GM04503 (cell line): ENCODE measurements at regions not wholly inside any gene's neighbourhood (a gene's known extent, or its start where the extent isn't known, plus 50 kb on each side); places are given as distances from the start of the nearest gene placed in this dataset.
"Not testable (repeated sequence)": the region's sequence is repeated elsewhere in the genome, so short reads cannot be mapped to it uniquely, and the experiment has no call there.

Source experiments
- DNase-seq: peaks from one replicate; pipeline ENCODE4 v3.0.0-alpha.2; 2012; ENCODE audit warnings: low read depth

DNA sequence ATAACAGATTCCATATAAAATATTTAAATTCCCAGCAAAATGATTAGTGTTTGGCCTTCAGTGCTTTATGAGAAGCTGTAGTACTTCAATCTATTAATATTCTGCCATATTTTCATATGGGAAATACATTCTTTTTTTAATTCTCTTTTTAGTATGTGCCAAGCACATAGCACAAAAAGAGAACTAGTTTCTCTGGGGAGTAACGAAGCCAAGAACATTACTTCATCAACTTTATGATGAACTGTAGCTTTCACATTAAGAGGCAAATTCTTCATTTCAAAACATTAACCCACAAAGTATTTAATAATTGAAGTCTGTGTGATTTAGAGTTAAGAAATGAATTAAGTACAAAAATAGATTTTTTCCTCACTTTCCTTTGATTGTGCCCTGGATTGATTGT is 281.0 kb upstream of the EYS start:
- DNase-seq: no peak

DNA sequence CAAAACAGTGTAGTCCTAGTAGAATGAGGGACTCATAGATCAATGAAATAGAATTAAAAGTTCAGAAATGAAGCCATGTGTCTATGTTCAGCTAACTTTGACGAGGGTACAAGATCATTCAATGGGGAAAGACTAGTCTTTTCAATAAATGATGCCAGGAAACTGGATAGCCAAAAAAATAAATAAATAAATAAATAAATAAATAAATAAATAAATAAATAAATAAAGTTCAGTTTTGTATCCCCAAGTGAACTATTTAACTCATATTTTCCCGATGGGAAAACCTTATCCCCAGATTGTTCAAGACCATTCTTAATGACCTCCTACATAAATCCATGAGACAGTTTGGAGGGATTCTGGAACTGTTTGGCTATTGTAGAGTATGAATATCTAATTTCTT is 277.1 kb upstream of the EYS start:
- no peak for DNase-seq

DNA sequence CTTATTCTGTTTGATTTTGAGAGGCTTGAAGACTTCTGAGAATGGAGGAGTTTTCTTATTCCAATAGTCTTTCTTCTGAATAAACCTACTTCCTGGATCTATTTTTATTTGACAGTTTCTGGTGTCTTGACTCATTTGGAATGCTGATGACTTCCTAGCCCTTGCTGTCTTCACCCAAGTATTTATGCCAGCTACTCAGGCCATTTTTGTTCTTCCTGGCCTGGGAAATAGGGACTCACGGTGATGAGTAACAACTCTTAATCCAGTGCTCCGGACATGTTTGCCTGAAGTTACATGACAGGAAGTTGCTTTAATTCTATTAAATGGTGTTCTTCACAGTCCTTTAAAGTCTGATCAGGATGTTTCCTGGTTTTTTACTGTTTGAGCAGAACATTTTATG is 272.1 kb upstream of the EYS start:
- peak; percentile 47 for DNase-seq

DNA sequence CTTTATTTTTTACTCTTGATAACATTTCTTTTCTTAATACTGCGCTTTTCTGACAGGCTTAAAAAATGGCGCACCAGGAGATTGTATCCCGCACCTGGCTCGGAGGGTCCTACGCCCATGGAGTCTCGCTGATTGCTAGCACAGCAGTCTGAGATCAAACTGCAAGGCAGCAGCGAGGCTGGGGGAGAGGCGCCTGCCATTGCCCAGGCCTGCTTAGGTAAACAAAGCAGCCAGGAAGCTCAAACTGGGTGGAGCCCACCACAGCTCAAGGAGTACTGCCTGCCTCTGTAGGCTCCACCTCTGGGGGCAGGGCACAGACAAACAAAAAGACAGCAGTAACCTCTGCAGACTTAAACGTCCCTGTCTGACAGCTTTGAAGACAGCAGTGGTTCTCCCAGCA is 264.2 kb upstream of the EYS start:
- DNase-seq: not testable (repeated sequence)

DNA sequence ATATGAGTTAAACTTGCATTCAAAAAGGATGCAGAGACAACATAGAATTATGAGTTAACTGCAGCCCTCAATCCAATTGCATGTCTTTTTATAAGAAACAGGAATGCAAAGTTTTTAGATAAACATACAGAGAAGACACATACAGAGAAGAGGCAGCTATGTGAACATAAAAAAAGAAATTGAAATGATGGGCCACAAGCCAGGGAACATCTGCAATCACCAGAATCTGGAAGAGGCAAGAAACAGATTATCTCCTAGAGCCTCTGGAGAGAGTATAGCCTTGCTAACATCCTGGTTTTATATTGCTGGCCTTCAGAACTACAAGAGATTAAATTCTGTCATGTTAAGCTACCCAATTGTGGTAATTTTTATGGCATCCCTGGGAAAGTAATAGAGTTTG is 257.2 kb upstream of the EYS start:
- DNase-seq: no peak

DNA sequence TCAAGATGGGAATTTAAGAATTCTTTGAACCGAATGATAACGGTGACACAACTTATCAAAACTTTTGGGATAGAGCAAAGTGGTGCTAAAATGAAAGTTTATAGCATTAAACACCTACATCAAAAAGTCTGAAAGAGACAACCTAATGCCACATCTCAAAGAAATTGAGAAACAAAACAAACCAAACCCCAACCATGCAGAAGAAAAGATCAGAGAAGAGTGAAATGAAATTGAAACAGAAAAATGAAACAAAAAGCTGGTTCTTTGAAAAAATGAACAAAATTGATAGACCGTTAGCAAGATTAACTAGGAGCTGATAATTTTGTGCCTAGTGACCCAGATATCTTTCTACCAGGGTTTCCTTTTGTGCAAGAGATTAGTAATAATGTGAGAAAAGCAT is 248.0 kb upstream of the EYS start:
- no peak for DNase-seq

DNA sequence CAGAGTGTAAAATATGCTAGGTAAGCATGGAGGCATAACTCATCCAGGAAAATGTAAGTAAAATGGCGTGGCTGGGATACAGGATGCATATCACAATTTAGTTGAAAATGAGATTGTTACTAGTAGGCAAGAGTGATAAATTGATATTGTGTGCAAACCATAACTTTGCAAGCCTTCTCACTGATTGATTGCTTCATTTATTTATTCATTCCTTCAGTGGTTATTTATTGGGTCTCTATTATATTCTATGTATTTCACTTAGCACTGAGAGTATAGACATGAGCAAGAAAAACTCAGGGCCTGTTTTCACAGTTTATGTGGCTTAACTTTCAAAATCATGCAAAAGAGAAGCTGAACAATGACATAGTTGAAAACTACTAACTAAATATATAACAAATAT is 241.0 kb upstream of the EYS start:
- no peak for DNase-seq

DNA sequence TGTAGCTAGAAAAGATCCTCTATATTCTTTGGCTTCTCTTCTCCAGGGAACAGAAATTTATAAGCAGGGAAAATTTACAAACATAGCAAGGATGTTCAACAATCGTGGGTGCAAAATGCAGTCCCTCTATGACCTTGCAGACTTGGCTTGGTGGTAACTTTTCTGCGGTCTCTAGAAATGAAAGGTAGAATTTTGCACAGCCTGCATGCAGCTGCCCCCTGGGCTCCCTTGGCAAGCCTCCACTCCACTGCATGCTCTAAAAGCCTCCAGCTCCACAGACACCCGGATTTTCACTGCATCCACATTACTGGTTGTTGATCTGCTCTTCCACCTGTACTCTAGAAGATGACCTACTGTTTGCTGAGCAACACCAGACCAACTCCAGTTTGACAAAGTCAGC is 236.5 kb upstream of the EYS start:
- DNase-seq: no peak

DNA sequence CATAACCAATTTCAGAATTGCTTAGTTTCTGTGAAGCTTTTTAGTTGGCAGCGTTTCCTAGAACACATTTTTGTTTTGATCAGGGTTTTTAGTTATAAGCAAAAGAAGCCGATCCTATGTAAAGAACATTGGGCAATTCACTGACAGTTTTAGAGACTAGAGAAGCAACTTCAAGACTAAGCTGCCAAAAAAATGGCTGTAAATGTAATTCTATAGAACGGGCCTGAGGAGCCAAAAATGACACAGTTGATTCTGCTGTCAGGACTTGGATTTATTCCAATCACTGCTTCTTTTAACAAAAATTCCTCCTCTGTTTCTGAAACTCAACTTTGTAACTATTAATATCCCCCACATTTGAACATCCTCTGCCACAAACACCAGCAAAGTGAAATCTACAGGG is 236.0 kb upstream of the EYS start:
- DNase-seq: no peak

DNA sequence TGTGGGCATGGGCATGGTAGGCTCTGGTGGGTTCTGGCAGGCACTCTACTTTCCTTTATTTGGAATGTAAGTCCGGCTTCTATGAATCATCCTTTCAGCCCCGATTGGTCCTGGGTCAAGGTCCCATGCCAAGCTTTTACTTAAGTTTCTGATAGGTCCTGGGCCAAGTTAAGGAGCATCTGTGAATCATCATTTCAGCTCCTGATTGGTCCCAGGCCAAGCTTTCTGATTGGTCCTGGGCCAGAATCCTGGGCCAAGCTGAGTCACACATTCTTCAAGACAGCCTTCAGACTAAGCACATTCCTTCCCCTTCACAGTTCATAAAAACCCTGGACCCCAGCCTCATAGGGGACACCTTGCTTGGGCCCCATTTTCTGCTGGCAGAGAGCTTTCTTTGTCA is 231.0 kb upstream of the EYS start:
- DNase-seq: no peak

DNA sequence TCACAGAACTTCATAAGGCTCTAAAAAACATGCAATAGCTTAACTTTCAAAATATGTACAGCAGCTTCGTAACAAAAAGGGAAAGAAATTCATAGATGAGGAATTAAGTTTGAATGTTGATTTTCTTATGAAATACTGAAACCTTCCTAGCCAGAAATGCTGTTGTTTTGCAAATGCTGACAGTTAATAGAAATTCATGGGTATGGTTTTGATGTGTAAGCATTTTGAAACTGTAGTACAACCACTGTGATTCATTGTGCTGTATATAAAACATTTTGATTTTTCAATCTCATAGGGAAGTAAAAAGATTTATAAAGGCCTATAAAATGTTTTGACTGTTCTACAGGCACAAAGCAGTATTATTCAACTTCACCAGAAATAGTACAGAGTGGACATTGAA is 228.4 kb upstream of the EYS start:
- DNase-seq: no peak

DNA sequence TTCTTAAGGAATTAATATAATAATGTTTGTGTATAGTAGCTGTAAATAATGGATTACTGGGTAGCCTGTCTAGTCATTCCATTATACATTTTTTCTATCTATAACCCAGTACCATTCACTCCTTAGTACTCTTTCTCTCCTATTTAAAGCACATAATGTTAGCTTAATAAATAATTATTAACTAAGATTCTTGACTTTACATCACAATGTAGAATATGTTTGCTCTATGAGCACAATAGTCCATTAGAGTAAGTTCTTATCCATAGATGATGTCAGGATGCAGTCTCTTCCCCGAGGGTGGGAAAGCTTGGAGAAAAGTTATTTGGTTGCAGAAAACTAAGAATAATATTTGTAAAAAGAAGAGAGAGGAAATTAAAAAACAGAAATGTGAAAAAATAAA is 226.4 kb upstream of the EYS start:
- DNase-seq: no peak

DNA sequence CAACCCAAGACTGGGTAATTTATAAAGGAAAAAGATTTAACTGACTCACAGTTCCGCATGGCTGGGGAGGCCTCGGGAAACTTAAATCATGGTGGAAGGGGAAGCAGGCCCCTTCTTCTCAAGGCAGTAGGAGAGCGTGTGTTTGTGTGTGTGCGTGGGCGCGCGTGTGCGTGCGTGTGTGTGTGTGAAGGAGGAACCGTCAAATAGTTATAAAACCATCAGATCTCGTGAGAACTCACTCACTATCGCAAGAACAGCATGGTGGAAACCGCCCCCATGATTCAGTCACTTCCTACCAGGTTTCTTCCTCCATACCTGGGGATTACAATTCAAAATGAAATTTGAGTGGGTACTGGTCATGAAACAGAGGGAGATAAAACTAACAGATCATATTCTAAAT is 220.1 kb upstream of the EYS start:
- no peak for DNase-seq

DNA sequence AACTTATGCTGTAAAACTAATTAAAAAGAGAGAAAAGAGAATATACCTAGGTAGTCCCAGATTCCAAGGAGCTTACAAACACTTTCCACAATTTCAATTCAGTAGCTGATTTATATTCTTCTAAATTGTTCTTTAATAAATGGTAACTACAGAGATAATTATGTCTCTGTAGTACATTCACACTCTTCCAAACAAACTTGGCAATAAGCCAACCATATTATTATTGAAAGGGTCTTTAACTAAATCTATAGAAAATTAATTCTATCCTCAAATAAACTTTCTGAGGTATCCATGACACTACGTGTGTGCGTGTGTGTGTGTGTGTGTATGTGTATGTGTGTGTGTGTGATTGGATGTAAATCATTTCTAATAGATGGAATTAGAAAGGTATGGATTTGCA is 217.4 kb upstream of the EYS start:
- DNase-seq: no peak

DNA sequence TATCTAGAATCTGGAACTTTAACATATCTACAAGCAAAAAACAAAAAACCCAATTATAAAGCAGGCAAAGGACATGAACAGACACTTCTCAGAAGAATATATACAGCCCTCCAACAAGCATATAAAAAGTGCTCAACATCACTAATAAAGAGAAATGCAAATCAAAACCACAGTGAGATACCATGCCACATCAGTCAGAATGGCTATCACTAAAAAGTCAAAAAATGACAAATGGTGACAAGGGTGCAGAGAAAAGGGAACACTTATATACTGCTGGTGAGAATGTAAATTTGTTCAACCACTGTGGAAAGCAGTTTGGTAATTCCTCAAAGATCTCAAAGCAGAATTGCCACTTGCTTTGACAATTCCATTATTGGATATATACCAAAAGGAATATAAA is 215.0 kb upstream of the EYS start:
- no peak for DNase-seq

DNA sequence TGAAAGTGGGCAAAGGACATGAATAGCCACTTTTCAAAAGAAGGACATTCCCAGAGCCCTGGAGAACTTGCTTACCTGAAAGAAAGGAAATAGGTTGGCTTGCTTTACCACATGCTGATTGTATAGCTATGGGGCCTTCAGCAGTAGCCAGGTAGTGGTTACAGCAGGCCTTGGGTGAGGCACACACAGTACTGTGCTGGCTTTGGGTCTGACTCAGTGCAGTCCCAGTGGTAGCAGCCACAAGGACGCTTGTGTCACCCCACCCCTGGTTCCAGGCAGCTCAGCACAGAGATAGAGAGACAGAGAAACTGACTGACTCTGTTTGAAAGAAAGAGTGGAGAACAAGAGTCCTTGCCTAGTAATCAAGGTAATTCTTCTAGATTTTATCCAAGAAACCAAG is 201.0 kb upstream of the EYS start:
- DNase-seq: no peak

DNA sequence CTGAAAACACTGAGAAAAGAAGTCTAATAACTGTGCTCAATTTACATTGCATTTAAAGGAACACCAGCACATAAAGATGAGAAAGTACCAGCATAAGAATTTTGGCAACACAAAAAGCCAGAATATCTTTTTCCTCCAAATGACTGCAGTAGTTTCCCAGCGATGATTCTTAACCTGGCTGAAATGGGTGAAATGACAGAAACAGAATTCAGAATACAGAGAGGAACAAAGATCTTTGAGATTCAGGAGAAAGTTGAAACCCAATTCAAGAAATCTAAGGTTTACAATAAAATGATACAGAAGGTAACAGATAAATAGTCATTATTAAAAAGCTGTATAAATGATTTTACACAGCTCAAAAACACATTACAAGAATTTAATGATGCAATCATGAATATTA is 197.0 kb upstream of the EYS start:
- DNase-seq: no peak

DNA sequence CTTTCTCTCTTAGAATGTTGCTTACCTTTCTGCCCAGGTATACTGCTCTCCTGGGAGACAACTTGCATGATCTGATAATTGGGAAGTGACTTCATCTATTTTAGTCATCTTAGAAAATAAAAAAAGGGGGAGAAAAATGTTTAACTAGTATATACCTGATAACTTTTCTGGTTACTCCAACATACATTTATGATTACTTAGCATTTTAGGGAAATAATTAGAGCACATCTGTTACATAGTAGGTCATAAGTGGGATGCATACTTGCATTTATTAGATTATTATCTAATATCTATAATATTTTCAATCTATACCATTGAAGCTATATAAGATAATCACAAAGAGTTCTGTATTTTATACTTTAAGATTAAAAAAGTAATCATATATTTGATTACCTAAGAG is 193.9 kb upstream of the EYS start:
- no peak for DNase-seq

DNA sequence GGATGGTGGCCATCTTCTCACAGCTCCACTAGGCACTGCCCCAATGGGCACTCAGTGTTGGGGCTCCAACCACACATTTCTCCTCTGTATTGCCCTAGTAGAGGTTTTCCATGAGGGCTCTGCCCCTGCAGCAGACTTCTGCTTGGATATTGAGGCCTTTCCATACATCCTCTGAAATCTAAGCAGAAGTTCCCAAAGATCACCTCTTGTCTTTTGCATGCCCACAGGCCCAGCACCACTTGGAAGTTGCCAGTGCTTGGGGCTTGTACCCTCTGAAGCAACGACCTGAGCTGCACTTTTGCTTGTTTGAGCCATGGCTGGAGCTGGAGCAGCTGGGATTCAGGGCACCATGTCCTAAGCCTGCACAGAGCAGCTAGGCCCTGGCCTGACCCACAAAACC is 189.1 kb upstream of the EYS start:
- DNase-seq: no peak

DNA sequence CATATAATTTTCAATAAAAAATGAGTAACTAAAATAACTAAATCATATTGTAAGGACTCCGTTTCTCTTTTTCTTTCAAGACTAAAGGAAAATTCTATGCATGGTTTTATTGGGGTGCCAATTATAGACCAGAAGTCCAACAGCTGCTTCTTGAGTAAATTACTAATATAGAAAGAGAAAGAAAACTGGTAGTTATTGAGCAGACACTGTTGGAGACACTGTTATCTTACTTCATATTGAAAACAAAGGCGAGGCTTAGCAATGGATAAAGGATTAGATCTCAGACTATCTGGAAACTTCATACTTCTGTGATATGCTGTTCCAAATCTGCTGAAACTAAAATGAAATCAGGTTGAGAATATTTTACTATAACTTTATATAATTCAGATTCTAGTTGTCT is 169.6 kb upstream of the EYS start:
- DNase-seq: no peak

DNA sequence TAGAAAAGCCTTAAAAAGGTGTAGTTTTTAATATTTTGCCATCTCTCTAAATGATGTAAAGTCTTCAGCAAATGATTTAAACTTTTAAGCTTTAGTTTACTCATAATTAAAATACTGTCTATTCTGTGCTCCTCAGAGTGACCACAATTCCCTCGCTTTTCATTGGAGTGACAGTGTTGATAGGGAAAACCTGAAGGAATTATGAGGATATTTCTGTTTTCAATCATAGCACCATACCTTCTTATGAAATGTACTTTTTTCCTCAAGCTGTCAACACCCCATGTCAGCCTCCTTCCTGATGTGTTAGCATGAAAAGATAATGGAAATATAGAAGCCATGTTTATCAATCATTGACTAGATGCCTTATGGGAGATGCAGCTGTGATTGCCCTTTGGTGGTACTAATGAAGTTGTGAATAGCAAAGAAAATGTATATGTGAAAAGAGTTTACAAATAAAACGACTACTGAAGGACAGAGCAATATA is 145.4 kb upstream of the EYS start:
- no peak for DNase-seq

DNA sequence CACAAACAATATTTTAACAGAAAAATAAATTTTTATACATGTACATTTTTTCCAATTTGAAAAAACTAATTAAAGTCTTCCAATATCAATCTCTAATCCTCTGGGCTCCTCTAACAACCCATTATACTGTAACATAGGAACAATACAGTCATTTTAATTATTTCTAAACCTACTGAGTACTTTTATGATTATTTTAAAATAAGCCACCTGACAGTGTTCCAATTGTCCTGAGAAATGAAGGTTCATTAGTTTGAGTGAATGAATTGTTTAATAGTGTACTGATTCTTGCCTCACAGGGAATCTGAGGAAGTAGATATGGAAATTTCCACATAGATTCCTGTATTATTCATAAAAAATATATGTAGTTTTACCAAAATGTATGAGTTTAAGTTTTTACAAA is 123.1 kb upstream of the EYS start:
- no peak for DNase-seq

DNA sequence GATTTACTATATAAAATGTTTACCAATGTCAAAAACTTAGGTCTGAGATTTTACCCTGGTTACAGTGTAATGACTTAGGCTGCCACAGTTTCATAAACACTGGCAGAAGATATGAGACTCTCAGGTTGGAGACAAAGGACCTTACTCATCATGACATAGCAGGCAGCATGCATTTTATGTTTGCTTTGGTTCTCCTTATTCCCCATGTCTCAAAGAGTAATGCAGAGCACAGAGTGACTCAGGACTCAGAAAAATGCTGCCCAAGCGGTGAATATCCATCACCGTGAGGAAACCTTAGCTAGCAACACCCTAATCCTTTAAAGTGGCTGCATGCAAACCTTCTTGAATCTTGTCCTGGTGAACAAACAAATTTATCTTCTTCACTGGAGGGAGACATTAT is 112.1 kb upstream of the EYS start:
- DNase-seq: no peak

DNA sequence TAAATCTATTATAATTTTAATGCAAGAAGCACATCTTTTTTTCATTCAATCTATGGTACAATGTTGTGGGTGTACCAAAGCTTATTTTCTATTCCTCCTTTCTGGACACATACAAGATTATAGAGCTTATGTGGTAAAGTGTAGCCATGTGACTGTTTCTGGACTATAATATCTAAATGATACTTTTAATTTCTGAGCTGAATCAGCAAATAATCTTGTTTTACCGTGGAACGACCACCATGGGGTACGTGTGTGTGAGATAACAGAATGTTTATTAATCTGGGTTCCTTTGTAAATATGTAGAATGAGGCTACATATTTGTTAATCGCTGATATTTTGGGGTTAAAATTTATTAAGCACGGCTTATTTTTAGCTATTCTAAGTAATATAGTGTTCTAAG is 111.5 kb upstream of the EYS start:
- DNase-seq: no peak

DNA sequence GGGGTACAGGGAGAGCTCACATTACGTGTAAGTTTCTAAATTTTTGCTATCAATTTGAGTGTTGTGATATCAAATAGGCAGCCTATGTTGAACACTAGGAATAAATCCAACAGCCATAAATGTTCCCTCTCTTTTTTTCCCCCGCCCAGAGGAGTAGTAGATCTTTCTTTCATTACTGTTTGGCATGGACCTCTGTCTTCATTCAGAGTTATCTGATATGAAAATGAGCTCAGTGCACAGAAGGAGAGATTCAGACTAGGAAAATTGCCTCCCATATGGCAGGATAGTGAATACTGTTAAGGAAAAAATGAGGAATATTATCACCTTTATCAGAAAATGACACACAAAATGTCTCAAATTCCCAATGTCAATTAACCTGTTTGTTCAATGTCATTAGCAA is 110.0 kb upstream of the EYS start:
- no peak for DNase-seq
